GM21447 (cell line): ENCODE measurements at regions not wholly inside any gene's neighbourhood (a gene's known extent, or its start where the extent isn't known, plus 50 kb on each side); places are given as distances from the start of the nearest gene placed in this dataset.
A peak's percentile ranks its signal among the peaks of the same experiment; 100 is the strongest.
"Not testable (repeated sequence)": the region's sequence is repeated elsewhere in the genome, so short reads cannot be mapped to it uniquely, and the experiment has no call there.

Experiments used
- ATAC-seq: cut with Tn5 transposase; IDR thresholded peaks from one replicate; pipeline ENCODE4 v1.9.1; 2021; ENCODE audit not compliant: unreplicated experiment

DNA sequence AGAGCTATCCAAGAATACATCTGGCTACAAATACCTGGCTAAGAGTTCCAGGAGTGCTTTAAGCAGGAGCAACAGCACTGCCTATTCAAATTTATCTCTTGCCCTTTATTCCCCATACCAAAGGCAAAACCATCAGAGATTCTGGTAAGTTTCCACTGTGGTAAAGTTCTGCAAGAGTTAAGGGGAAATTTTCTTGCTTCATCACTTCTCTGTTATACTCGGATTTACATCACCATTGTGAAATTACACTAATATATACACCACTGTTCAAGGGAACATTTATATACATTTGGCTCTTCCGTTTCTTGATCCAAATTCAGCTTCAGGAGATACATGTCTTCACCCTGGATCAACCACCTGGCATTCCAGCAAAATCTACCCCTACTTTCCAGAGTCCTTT lies 70.8 kb upstream of the PTPN13 start:
- no peak for ATAC-seq

DNA sequence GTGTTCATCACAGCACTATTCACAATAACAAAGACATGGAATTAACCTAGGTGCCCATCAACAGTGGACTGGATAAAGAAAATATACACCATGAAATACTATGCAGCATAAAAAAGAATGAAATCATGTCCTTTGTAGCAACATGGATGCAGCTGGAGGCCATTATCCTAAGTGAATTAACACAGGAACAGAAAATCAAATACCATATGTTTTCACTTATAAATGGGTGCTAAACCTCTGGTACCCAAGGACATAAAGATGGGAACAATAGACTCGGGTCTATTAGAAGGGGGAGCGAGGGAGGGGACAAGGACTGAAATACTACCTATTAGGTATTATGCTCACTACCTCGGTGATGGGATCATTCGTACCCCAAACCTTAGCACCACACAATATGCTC lies 66.4 kb upstream of the PTPN13 start:
- ATAC-seq: not testable (repeated sequence)

DNA sequence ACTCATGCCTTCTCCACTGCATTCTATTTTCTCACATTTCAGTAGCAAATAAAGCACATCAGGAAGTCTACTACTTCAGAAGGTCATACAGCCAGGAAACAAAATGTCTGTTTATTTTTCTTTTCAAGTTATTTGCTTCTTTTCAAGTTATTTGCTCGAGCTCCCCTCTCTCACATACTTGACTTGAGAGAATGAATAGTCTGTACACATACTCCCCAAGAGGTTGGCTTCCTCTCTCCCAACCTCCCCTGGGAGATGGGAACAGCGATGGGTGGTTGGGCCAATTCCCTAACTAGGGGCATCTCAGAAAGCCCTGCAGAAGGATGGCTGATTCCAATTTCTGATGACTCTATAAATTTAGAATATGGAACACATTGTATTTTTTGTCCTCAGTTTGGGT lies 64.7 kb upstream of the PTPN13 start:
- no peak for ATAC-seq

DNA sequence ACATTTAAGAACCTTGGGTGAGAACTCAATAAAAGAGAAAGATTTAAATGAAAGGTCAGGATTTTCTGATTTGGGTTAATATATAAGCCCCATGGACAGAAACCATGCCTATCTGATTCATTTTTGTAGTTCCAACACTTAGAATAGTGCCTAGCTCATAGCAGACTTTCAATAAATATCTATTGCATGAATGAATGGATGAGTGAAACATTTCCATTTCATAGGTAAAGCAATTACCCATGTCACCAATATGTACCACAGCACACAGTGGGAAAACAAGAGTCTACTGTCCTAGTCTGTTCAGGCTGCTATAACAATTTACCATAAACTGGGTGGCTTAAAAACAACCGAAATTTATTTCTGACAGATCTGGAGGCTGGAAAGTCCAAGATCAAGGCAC lies 63.9 kb upstream of the PTPN13 start:
- peak; percentile 68 for ATAC-seq

DNA sequence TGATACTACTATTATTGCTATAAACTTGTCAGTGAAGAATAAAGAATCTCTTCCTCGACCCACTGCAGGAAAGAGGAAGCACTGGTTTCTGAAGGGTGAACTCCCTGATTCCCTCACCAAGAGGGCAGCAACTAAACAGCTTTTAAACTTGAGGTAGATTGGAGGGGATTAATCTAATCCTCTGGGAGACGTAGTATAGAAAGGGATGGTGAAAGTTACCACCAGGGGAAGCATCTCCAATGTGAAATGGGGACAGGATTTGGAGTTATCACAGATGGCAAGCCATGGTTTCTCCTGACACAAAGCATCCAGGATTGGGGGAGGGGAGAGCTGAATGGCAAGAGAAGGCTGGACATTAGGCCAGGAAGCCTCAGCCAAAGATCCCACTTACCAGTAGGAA lies 62.7 kb upstream of the PTPN13 start:
- ATAC-seq: no peak

DNA sequence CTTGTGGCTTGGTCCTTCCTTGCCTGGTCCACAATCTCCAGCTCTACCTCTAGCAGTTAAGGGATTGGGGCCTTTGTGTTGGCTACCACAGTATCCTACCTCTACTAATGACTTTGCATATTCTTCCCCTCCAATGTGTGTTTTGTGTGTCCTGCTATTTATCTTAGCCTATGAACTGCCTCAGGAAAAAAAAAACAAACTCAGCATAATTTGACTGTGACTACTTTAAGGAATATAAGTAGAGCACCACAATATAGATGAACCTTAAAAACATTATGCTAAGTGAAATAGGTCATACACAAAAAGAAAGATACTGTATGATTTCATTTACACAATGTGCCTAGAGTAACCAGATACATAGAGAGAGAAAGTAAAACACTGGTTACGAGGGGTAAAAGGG lies 61.3 kb upstream of the PTPN13 start:
- ATAC-seq: no peak

DNA sequence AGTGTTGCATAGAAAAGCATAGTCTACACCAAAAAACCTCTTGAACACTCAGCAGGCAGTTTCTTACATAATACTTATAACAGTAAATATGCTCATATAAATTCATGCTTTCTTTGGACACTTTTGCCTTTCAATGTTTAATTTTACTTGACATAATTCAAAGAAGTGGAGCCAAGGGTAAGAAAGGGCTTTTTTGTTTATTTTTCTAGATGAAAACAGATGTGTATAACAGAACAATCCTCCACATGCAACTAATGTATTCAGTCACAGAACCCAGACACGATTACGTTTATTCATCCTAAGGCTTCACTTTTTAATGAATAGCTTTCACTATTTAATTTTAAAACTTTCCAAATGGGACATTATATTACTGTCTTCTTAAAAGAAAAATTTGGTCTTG lies 58.0 kb upstream of the PTPN13 start:
- no peak for ATAC-seq

DNA sequence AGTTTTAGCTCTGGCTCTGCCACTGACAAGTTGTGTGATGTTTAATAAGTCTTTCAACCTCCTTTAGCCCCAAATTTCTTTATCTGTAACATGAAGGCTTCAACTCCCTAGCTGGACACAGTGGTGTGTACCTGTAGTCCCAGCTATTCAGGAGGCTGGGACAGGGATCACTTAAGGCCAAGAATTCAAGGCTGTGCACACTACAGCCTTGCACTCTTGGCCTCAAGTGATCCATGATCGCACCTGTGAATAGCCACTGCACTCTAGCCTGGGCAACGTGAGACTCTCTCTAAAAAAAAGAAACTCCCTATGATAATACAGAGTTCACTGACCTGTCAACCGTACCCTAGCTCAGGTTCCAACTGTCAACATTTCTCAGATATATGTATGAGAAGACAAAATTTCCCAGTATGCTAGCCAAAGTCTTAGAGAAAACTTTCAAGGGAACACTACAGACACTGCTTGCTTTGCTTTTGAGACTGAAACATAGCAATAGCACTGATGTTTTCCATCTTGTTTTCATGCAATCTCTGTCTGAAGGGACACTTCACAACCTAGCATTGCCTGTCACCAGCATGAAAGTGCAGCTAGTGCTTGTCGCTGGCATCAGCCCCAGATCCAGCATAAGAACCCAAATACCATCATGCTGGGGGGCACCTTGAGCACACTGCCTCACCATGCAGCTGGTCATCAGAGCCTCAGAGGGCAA lies 51.6 kb upstream of the PTPN13 start:
- no peak for ATAC-seq

DNA sequence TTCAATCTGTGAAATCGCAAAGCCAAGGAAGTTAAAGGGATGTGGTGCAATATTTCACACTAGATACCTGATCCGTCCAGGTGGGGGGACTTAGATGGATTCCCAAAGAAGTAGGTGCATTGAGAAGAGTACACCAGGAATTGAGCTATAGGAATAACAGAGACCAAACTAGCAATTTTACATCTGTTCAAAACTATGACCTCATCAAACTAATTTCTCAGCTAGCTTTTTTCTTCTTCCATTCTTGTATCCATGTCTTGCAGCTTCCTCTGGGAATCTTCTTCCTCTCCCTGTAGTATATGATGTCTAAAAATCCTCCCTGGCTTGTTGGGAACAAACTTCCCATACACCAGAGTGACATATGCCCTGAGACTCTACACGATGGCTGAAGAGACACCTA lies 51.0 kb upstream of the PTPN13 start:
- no peak for ATAC-seq

DNA sequence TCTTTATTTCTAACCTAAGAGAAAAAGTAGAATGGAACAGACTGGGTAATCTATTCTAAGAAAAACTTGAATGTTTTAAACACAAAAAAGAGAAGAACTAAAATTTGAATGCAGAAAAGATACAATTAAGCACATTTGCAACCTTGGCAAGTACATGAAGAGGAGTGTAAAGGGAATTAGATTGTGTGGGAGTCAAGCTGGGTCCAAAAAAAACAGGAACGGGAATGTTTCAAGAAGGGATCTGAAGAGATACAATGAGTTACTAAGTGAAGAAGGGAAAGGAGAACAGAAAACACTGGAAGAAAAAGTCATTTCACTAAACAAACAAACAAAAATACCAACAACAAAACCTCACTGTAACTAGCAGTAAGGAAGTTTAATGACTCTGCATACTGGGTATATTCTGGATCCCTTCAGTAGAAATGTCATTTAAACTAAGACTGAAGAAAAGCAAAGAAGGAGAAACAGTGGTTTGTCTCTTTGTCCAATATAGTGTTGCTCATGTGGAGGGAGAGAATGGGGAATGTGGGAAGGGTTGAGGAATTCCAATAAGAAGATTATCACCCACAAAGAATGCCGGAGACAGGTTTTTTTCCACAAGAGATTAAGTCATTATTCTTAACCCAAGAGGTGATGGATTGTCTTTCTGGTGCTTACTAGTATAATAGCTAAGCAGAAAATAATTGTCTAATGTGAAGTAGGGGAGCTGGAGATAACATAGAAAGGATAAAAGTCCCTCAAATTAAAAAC lies 50.4 kb upstream of the PTPN13 start:
- no peak for ATAC-seq

DNA sequence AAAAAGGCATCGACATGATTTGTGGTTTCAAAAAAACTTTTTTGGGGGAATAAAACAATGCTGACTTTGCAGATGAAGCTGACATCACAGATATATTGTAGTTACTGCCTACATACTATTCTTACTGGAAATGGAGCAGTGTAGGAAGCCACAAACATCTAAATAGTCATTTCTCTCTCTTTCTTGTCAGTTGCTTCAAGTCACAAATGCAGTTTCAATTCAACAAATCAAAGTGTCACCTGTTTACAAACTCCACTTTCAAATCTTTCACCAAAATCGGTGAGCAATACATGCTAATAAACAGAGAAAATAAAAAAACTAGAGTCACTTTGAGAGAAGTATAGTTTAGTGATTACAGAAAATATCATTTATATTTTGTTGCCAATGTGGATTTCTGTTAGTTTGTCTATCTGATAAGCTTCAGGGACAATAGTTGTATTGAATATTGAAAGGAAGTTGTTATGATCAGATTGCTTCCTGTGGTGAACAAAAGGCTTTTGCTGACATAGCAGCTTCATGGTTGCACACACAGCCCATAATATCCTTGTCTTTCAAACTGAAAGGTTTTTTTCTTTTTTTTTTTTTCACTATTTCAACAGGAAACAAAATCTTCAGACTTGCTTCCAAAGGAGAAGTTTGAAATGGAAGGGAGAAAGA lies 49.7 kb upstream of the PTPN13 start:
- peak; percentile 88 for ATAC-seq
